Testis (tissue), 2 donors: ENCODE measurements at regions not wholly inside any gene's neighbourhood (a gene's known extent, or its start where the extent isn't known, plus 50 kb on each side); places are given as distances from the start of the nearest gene placed in this dataset.

ENCODE experiments used
- DNase-seq: peaks from one replicate; pipeline ENCODE4 v3.0.0-alpha.2; 2019
- H3K27ac ChIP-seq, 2 donors: fragments of 200-600 bp; sonication (generic); one replicate each; pipeline ENCODE4 v1.5.1; 2019
- H3K27me3 ChIP-seq: fragments of 200-600 bp; sonication (generic); one replicate; pipeline ENCODE4 v1.5.1; 2019
- H3K36me3 ChIP-seq: fragments of 200-600 bp; sonication (generic); one replicate; pipeline ENCODE4 v1.5.1; 2017; ENCODE audit warnings: low read depth; ENCODE audit errors: missing control alignments
- H3K4me1 ChIP-seq: fragments of 200-600 bp; sonication (generic); one replicate; pipeline ENCODE4 v1.5.1; 2019
- H3K4me3 ChIP-seq, 2 donors: fragments of 200-600 bp; sonication (generic); one replicate each; pipeline ENCODE4 v1.5.1; 2017 to 2019
- H3K9me3 ChIP-seq: fragments of 200-600 bp; sonication (generic); one replicate; pipeline ENCODE4 v1.5.1; 2017
- POLR2A ChIP-seq: fragments of 450-650 bp; IDR thresholded peaks from one replicate; pipeline ENCODE4 v1.6.1; 2017; ENCODE audit warnings: antibody characterized with exemption, mild to moderate bottlenecking, moderate library complexity
- WGBS, 2 donors: methylation state at CpG; one replicate each; pipeline ENCODE4 v1.1.5; 2018; 5-methylcytosine and 5-hydroxymethylcytosine counted together
- intact Hi-C: fragments of 100-400 bp; cut with DNase I; formaldehyde crosslinking; loops from one replicate; pipeline ENCODE4 v1.15.1; 2023; ENCODE audit warnings: low total_unique reads
- TF ChIP-seq, protein P1 (sequence below), 3 experiments: fragments of 450-650 bp in 2 of 3; fragments of 200-600 bp in 1 of 3; sonication (generic) in 1 of 3; IDR thresholded peaks; one replicate each; pipeline ENCODE4 v1.5.1; 2016 to 2019; ENCODE audit warnings: antibody characterized with exemption in 3 of 3, mild to moderate bottlenecking in 2 of 3, moderate library complexity in 1 of 3

DNA sequence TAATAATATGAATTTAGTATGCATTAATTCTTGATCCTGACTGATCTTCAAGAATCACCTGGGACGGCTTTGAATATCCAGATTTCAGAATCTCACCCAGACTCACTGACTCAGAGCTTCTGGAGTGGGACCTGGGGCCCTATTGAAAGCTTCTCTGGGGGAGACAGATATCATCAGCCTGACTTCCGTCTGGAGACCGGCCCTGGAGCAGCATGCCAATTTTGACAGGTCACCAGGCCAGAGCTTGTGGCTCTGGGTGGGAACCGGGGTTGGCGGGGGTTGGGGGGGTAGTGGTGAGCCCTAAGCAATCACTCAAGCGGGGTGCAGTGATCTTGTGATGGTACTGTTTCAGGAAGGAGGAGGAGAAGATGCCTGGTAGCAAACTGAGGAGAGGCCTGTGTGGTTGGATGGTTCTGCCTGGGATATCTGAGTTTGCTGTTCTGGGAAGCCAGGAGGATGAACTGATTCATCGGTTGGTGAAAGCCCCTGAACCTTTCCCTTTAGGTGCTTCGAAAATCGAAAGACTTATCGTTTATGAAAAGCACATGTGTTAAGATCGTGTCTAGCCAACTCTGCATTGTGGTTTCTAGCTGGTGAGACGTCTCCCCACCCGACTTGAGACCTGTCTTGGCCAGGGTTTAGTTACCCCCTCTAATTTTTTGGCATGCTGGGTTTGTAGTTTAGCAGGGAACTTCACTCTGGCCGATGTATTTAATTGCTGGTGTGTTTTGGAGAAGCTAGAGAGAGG lies 263.9 kb upstream of the C2CD4B start:
- no peak for TF ChIP-seq POLR2A
- TF ChIP-seq, protein P1, sequence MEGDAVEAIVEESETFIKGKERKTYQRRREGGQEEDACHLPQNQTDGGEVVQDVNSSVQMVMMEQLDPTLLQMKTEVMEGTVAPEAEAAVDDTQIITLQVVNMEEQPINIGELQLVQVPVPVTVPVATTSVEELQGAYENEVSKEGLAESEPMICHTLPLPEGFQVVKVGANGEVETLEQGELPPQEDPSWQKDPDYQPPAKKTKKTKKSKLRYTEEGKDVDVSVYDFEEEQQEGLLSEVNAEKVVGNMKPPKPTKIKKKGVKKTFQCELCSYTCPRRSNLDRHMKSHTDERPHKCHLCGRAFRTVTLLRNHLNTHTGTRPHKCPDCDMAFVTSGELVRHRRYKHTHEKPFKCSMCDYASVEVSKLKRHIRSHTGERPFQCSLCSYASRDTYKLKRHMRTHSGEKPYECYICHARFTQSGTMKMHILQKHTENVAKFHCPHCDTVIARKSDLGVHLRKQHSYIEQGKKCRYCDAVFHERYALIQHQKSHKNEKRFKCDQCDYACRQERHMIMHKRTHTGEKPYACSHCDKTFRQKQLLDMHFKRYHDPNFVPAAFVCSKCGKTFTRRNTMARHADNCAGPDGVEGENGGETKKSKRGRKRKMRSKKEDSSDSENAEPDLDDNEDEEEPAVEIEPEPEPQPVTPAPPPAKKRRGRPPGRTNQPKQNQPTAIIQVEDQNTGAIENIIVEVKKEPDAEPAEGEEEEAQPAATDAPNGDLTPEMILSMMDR (IDR thresholded peaks at IDR 0.05) = no peak
- intact Hi-C loops = no loop called here
- no peaks in the 10 kb centered on the region for H3K36me3 ChIP-seq
- H3K27me3 ChIP-seq = no peaks in the 10 kb centered on the region
- no peak overlapping the region for H3K4me3 ChIP-seq
- 84 to 90% methylated on average over 13 of the region's 14 CpGs for WGBS, 2 donors
- H3K9me3 ChIP-seq = no peaks in the 10 kb centered on the region
- no peak overlapping the region for H3K27ac ChIP-seq
- no peaks in the 10 kb centered on the region for H3K4me1 ChIP-seq
- no peak for DNase-seq

GRCh38 chr15:62430056-62430455 lies 265.0 kb upstream of the C2CD4B start:
- WGBS, 2 donors = 78 to 85% methylated on average over 2 of the region's 2 CpGs
- no peak for DNase-seq
- H3K9me3 ChIP-seq = no peaks in the 10 kb centered on the region
- H3K36me3 ChIP-seq = no peaks in the 10 kb centered on the region
- TF ChIP-seq, protein P1 (IDR thresholded peaks at IDR 0.05) = no peak
- TF ChIP-seq POLR2A = no peak
- H3K4me1 ChIP-seq = no peaks in the 10 kb centered on the region
- H3K27ac ChIP-seq = no peak overlapping the region
- H3K4me3 ChIP-seq = no peak overlapping the region
- H3K27me3 ChIP-seq = no peaks in the 10 kb centered on the region
- intact Hi-C loops = no loop called here

GRCh38 chr15:62430552-62430951 lies 265.5 kb upstream of the C2CD4B start:
- 88 to 96% methylated on average over 4 of the region's 4 CpGs for WGBS, 2 donors
- Histone ChIP-seq H3K27me3 (no peaks in the 10 kb centered on the region), H3K9me3 (no peaks in the 10 kb centered on the region), H3K4me3 (no peak overlapping the region), H3K4me1 (no peaks in the 10 kb centered on the region), H3K36me3 (no peaks in the 10 kb centered on the region), H3K27ac (no peak overlapping the region)
- intact Hi-C loops = no loop called here
- TF ChIP-seq POLR2A = no peak
- TF ChIP-seq, protein P1 (IDR thresholded peaks at IDR 0.05) = no peak
- DNase-seq = no peak

DNA sequence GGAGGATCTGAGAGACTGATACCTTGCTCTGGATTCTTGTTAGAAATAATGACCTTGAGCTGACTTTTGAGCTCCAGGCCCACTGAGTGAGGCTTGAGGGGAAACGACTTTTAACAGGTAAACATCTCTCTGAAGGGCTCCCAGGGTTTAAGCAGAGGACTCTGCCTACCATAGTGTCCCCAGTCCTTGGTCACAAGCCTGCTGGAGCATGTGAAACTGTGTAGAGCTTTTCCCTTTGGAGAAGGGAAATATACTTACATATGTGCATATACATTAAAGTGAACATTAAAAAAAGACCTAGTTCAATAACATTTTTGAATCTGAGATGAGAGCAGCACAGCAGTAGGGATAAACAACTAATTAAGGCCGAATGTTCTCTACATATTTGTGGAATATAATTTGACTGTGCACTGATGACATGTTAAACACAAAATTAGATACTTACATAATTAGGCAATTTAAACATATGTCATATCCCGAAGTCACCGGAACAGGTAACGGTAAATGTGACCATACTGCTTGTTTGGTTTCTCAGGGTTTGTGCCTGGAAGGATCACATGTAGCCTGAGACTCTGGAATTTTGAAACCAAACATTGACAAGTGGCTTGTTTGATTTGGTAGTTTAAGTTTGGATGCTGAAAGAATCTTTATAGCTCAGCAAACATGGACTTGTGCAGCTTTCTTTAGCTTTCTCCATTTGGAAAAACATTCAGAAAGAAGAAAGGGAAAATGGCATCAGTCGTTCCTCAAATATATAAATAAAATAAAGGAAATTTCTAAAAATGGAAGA lies 266.1 kb upstream of the C2CD4B start:
- peaks cover 2% of the 10 kb centered on the region for H3K4me1 ChIP-seq
- intact Hi-C loops = no loop called here
- WGBS, 2 donors = 88 to 91% methylated on average over 6 of the region's 6 CpGs

More for the DNA sequence above, 266.1 kb upstream of the C2CD4B start:
- H3K4me3 ChIP-seq = no peak overlapping the region
- DNase-seq = no peak
- H3K27ac ChIP-seq = no peak overlapping the region
- no peaks in the 10 kb centered on the region for H3K36me3 ChIP-seq
- TF ChIP-seq, protein P1 (IDR thresholded peaks at IDR 0.05) = no peak
- no peak for TF ChIP-seq POLR2A
- H3K27me3 ChIP-seq = no peaks in the 10 kb centered on the region
- H3K9me3 ChIP-seq = no peaks in the 10 kb centered on the region
